HG03439 (cell line): ENCODE measurements at regions not wholly inside any gene's neighbourhood (a gene's known extent, or its start where the extent isn't known, plus 50 kb on each side); places are given as distances from the start of the nearest gene placed in this dataset.

Experiments used
- ATAC-seq: cut with Tn5 transposase; IDR thresholded peaks from one replicate; pipeline ENCODE4 v1.9.1; 2021; ENCODE audit warnings: mild to moderate bottlenecking, moderate library complexity; ENCODE audit not compliant: unreplicated experiment

- ATAC-seq, result no peak
Measured at GRCh38 chr11:23232652-23233051, 372.4 kb upstream of the CCDC179 start.

DNA sequence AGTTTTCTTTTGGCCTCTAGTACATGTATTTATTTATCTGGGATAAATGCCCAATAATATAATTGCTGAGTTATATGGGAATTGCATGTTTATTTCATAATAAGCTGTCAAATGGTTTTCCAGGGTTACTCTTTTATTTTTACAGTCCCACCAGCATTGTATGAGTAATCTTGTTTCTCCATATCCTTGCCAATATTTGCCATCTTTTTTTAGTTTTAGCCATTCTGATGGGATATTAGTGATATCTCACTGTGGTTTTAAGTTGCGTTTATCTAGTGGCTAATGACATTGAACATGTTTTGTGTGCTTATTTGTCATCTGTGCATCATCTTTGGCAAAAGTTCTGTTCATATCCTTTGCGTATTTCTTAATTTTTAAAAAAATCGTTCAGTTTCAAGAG, 372.8 kb upstream of the CCDC179 start:
- no peak for ATAC-seq

DNA sequence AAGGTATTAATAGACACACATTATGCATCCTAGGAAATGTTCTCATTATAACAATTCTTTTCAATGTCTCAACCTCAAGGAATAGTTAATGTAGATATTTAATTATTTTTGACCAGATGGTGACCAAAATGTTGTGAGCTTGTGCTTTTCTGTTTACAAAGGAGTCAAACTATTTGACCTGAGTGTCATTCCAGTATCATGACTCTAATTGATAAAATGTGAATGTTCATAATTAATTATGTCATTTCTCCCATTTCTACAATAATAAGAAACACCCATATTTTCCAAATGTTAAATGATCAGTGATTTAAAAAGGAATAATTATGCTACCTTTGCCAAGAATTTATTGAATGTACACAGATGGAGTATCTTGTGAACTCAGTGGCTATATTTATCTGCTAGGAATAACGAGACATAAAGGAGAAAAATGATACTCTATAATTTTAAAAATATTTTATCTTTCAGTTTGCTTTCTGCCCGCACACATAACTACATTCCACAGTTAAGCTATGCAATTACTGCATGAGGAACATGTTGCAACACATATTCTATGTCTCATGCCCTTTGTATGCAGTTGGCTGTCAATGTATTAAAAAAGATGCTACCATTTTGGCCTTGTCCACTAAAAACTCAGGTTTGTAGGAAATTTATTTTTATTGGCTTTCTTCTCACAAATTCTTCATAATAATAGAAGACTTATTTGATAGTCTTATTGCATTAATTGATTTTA, 376.7 kb upstream of the CCDC179 start:
- no peak for ATAC-seq

DNA sequence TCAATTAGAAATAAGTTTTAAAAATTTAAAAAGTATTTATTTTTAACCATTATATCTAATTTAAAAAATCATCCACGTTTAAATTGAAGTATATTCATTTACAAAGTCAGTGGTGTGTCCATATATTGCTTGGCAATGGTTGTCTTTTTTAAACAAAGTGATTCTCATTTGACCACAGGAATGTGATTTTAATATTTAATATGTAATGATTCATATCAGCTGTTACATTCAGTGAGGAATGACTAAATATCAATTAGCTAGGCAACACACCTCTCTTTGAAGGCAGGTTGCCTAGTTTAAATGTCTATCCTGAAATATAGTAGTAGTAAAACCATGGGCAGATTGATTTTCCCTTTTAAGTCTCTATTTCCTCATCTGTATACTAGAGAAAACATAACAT, 392.2 kb upstream of the CCDC179 start:
- ATAC-seq, result no peak

- ATAC-seq, result no peak
Measured at GRCh38 chr11:23257088-23257487, 396.8 kb upstream of the CCDC179 start.

- ATAC-seq, result no peak
Measured at GRCh38 chr11:23257556-23257955, 397.3 kb upstream of the CCDC179 start.

DNA sequence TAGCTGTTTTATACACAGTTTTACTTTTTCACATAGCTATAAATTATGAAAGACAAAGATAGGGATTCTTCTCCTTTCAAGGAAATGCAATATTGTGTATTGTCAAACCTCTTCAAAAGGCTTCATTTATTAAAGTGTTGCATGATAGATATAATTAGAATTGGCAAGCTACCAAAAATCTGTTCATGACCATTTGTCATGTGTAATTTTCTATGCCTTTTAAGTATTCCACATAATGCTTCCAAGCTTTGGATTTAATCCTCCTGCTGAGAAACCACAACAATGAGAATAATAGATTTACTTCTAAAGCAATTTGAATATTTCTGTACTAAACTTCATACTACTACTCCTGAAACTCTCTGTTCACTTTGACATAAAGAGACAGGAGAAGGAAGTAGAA, 403.2 kb upstream of the CCDC179 start:
- ATAC-seq, result no peak

DNA sequence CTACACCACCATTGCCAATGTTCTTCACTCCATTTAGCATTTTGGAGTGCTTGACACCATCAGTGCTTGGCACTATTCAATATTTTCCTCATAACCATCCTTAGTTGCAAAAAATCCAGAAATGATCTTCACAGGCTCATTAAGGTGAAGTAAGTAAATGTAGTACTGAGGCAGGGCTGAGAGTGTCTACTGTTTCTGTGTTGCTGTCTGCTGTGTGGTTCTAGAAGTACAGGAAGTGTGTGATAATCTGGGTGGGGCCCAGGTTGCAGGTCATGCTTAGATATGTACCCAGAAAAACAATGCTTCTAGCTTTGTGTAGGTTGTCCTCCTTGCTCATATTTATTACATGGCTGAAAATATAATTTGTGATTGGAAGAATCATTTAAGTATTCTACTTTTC, 411.8 kb upstream of the CCDC179 start:
- no peak for ATAC-seq

DNA sequence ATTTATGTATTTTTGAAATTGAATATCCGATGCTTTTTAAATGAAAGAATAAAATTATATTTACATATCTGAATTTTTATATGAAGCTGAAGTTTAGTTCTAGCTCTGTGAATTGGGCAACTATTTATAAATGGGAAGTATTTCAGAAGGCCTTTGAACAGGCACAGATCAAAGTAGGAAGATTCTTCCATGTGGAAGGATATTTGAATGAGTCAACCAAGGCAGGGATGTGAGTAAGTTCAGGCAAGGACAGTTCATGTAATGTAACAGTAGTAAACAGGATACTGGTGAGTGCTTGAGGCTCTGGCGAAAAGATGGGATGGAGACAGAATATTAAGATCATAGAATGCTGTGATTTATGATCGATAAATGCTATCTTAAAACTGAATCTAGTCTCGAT, 417.8 kb upstream of the CCDC179 start:
- ATAC-seq, result no peak

GRCh38 chr11:23280088-23280487, 419.8 kb upstream of the CCDC179 start:
- no peak for ATAC-seq

DNA sequence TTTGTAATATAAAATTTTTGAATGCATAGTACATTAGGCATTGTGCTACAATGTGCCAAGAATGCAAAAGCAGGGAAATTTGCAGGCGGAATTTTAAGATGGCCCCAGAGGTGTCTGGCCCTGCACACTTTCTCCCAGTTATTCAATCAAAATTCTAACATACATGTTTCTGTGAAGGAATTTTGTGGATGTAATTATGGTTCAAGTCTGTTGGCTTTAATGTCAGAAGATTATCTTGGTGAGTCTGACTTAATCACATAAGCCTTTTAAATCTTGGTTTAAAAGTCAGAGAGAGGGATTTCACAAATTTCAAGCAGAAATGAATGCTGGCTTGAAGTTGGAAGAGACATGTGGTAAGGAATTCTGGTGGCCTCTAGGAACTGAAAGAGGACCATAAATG, 423.4 kb upstream of the CCDC179 start:
- ATAC-seq, result no peak

- no peak for ATAC-seq
Measured at GRCh38 chr11:23284631-23285030, 424.4 kb upstream of the CCDC179 start.

DNA sequence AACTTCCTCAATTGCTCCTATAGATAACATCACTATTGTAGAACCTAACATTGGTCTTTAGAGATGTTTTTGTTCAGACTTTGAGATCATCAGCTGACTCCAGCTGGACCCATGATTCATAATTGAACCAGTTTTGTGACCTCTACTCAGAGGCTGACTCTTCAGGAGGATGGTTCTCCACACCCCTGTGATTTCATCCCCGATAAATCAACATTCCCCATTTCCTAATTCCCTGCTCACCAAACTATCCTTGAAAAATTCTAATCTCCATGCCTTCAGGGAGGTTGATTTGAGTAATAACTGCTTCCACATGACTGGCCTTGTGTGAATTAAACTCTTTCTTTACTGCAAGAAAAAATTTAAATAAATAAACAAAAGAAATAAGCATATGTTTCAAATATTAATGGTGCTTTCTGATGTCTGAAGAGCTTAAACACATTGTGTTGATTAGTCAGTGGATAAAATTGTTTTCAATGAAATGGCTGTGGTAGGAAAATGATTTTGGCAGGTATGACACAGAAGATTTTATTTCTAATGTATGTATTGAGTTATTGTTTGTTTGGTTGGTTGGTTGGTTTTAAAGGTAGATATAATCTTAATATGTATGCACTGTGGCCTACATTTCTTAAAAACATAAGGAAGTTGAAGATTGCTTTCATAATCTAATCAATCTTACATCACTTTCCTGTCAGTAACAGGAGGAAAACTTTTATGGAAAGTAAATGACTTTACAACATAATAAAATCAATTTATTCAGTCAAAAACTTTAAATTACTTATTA, 427.9 kb upstream of the CCDC179 start:
- no peak for ATAC-seq

- ATAC-seq, result no peak
Measured at GRCh38 chr11:23295241-23295640, 435.0 kb upstream of the CCDC179 start.

DNA sequence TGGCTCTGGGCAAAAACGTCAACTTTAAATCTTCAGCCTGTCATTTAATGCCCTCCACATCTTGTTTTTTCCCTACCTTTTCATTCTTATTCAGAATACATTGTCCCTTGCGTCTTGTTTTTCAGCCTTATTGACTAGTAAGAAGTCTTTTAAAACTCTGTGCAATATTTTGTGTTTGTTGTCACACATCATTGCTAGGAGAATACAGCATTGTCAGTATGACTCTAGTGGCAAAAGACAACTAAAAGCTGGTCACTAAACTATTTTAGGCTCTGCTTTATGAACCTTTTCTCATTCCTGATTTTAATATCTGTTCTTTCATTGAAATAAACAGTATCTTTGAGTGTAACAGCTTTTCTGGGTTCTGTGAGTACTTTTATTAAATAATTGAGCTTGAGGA, 447.8 kb upstream of the CCDC179 start:
- no peak for ATAC-seq

- ATAC-seq, result no peak
Measured at GRCh38 chr11:23310276-23310675, 450.0 kb upstream of the CCDC179 start.

DNA sequence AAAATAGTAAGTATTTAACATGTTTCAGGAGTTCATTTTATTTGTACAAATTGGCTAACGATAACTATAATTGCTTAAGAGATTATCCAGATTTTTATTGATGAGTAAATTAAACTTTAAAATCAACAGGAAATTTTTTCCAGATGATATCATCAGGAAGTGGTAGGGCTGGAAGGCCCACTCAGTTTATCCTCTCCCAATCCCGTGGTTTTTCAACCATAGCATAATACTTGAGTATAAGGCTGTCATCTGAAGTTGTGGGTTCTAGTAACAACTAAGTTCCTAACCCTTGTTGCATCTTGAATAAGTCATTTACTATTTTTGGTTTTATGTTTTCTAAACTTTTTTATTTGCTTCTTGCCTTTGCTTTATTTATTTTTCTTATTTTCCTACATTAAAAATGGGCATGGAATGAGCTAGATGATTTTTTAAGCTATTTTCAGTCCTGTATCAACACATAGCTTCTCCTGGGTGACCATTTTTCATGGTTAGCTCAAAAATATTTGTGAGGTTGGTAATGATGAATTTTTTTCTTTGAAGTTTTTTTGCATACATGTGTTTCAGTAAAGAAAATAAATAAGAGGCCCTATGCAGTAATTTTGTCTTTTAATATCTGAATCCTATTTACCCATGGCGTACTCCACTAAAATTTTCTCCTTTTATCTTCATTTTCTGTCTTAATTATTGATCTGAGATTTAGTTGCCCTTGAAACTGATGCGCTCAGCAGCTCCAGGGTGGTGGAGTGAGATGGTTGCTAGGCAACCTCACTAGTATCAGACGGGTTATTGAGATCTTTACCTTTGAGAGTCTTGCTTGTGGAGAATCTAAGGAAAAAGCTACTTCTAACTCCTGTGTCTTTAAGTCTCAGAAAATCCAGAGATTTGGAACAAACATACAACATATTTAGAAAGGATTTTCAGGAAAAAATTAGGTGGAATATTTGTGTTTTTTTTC, 452.0 kb upstream of the CCDC179 start:
- no peak for ATAC-seq

DNA sequence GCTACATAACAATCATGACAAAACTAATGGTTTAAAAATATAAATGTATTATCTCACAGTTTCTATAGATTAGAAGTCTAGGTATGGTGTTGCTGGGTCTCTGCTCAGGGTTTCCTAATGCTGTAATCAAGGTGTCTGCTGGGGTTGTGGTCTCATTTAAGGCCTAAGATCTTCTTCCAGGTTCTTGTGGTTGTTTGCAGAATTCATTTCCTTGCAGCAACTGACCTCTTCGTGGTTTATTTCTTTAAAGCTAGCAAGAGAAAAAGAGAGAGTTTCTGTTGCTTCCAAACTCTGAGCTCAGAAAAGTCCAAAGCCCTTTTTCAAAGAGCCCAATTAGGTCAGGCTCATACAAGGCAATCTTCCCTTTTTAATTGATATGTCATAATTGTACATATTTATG, 452.7 kb upstream of the CCDC179 start:
- ATAC-seq, result no peak

DNA sequence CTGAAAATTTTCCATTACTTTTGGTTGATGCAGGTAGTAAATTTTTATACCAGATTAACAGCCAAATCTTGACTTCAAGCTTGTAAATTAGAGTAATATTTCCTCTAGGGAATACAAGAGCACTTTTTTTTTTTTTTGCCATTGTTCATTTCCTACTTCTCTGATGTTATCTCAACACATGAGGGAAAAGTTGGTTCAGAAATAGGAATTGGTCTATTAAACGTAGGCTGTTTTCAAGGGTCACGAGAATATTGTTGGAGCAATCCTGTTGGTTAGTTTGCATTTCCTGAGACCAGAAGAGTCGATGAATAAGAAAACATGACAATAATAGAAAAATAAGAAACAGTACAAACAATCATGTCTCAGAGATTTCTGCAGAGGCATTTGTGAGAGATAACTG, 453.9 kb upstream of the CCDC179 start:
- no peak for ATAC-seq

- ATAC-seq, result no peak
Measured at GRCh38 chr11:23315286-23315685, 455.0 kb upstream of the CCDC179 start.

DNA sequence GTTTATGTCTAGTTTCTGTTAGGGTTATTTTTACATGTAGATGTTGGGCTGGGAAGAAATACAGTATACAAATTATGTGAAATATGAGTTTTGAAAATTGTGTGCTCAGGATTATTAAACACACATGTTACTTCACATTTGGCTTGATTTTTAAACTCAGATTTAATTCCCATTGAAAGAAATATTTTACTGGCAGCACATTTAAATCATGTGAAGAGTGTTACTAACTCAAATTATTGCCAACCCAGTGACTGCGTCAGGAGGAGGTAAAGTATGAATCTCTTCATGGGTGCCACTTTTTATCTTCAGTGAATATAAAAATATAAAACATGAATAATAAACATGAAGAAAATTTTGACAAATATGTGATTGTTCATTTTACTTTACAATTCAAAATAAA, 457.5 kb upstream of the CCDC179 start:
- ATAC-seq, result no peak
